HG03521 (cell line): ENCODE measurements at regions not wholly inside any gene's neighbourhood (a gene's known extent, or its start where the extent isn't known, plus 50 kb on each side); places are given as distances from the start of the nearest gene placed in this dataset.
"Not testable (repeated sequence)": the region's sequence is repeated elsewhere in the genome, so short reads cannot be mapped to it uniquely, and the experiment has no call there.

ENCODE experiments used
- ATAC-seq: cut with Tn5 transposase; IDR thresholded peaks from one replicate; pipeline ENCODE4 v1.9.1; 2021; ENCODE audit warnings: mild to moderate bottlenecking, moderate library complexity; ENCODE audit not compliant: unreplicated experiment

GRCh38 chr18:1466035-1466434 is 561.4 kb downstream of the ADCYAP1 start:
- no peak for ATAC-seq

GRCh38 chr18:1467461-1467964 is 562.8 kb downstream of the ADCYAP1 start:
- ATAC-seq: no peak

- no peak for ATAC-seq
These were observed 563.9 kb downstream of the ADCYAP1 start for GRCh38 chr18:1468550-1468949.

- no peak for ATAC-seq
These were observed 571.2 kb downstream of the ADCYAP1 start for GRCh38 chr18:1475867-1476266.

DNA sequence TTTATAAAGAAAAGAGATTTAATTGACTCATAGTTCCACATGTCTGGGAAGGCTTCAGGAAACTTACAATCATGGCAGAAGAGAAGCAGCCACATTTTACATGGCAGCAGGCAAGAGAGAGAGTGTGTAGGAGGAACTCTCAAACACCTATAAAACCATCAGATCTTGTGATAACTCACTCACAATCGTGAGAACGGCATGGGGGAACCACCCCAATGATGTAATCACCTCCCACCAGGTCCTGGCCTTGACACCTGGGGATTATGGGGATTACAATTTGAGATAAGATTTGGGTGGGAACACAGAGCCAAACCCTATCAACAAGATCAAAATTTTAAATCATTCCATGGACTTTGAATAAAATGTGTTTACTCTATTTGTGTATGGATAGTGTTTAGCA is 575.6 kb downstream of the ADCYAP1 start:
- ATAC-seq: no peak

DNA sequence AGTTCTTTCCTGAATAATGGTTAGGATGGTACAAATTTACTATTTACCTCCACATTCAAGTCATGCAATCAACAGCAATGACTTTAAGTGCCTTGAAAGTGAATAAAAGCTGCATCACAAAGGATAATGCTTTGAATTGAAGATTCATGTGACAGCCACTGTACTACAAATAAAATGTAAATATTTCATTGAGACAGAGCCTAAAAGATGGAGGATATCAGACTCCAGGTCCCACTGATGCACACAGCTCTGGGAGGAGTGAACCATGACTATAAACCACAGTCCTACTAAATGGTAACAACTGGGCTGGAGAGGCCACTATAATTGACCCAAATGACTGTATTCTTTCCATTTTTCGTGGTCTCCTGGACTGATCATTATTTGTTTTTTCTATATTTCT is 576.9 kb downstream of the ADCYAP1 start:
- no peak for ATAC-seq

DNA sequence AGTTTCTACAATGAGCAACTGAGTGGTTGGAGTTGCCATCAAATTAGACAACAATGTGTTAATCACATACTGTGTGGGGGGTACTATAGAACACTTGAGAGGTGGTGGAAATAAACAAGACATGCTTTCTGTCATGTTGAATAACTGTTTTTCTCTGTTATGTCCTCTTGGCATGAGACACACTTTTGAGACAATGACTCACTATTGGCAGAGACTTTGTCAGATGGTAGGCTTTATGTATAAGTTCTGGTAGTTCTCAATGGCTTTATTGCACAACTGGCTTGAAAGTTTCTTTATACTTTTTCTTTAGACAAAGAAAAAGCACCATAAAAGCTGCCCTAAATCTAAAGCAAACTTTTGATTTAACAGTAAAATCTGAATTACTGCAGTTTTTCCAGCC is 578.7 kb downstream of the ADCYAP1 start:
- ATAC-seq: no peak

GRCh38 chr18:1487457-1487856 is 582.8 kb downstream of the ADCYAP1 start:
- ATAC-seq: no peak

- no peak for ATAC-seq
These were observed 583.7 kb downstream of the ADCYAP1 start for GRCh38 chr18:1488394-1488793.

DNA sequence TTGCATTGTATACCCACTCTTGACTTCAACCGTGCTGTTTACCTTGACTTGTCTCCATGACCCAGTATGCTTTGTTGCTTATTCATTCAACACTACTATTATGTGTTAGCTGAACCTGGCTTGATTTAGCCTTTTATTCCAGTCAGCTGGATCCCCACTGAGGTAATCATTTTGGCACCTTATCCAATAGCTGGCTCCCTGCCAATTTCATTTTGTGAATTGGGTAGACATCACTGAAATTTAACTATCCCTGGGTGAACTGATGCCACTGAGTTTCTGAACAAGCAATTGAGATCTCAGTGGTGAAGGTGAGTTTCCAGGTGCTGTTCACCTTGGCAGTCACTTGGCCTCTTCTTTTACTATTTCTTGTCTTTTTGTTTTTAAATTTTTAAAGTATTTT is 584.3 kb downstream of the ADCYAP1 start:
- no peak for ATAC-seq

- ATAC-seq: no peak
These were observed 590.7 kb downstream of the ADCYAP1 start for GRCh38 chr18:1495387-1495786.

GRCh38 chr18:1496096-1496495 is 591.4 kb downstream of the ADCYAP1 start:
- ATAC-seq: no peak

GRCh38 chr18:1498216-1498615 is 593.5 kb downstream of the ADCYAP1 start:
- ATAC-seq: no peak

- ATAC-seq: no peak
These were observed 594.6 kb downstream of the ADCYAP1 start for GRCh38 chr18:1499265-1499664.

- no peak for ATAC-seq
These were observed 599.2 kb downstream of the ADCYAP1 start for GRCh38 chr18:1503847-1504246.

- no peak for ATAC-seq
These were observed 601.2 kb downstream of the ADCYAP1 start for GRCh38 chr18:1505856-1506255.

DNA sequence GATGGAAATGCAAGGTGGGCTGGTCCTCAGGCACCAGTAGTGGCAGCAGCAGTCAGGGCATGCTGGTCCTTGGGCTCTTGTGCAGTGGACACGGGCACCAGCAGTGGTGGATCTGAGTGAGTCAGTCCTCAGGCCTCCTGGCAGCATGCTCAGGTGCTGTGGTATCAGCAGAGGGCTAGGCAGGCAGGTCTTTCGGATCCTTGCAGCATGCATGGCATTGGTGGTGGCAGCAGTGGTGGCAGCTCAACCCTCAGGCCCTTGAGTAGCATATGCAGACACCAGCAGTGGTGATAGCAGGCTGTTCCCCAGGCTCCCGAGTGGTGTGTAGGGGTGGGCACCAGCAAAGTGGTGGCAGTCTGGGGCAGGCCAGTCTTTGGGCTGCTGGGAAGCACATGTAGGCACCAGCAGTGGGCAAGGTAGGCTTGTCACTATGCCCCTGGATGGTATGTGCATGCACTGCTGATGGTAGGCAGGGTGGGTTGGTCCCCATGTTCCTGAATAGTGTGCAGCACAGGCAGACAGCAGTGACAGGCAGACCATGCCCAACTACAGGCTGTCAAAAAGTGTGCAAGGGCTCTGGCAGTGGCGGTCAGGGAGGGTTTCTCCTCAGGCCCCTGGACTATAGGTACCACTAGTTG is 606.0 kb downstream of the ADCYAP1 start:
- ATAC-seq: no peak

DNA sequence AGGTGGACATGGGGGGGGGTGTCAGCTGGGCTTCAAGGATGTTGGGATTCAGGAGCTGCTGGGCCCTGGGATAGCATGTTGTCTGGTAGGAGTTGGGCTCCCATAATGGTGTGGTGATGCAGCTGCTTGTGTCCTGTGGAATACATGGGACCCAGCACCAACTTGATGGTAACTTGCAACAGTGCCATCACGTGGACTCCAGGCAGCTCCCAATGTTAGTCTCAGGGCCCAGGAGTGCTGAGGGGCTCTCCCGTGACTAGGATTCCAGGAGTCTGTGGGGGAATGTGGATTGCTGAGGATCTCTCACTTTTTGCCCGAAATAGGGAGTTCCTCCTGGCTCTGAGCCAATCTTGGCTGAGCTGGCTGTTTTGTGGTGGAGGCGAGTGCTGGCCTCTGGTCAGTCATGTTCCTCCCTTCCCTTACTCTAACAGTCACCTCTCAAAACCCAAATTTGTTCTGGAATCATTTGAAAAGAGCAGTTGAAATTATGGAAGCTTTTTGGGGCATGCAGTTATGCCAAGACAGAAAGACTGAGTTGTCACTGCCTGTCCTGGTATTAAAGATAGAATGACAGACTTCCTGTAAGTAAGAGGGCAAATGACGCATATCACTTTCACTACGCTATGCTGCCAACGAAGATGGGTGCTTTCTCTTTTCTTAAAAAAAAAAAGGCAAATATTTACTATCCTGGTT is 607.1 kb downstream of the ADCYAP1 start:
- ATAC-seq: no peak

DNA sequence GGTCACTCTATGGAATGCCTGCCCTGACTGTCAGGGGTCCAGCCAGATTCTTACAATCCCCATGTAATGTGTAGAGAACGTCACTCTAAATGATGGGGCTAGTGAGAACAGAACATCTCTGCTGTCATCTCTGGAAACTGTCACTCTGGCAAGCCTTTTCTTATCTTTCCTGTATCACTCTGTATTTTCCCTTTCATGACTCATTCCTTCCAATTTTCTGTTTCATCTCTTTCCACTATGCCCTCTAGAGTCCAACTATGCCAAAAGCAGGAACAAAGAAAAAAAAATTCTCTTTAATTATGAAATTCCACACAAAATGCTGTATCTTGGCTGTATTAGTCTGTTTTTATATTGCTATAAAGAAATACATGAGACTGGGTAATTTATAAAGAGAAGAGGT is 608.8 kb downstream of the ADCYAP1 start:
- ATAC-seq: no peak

DNA sequence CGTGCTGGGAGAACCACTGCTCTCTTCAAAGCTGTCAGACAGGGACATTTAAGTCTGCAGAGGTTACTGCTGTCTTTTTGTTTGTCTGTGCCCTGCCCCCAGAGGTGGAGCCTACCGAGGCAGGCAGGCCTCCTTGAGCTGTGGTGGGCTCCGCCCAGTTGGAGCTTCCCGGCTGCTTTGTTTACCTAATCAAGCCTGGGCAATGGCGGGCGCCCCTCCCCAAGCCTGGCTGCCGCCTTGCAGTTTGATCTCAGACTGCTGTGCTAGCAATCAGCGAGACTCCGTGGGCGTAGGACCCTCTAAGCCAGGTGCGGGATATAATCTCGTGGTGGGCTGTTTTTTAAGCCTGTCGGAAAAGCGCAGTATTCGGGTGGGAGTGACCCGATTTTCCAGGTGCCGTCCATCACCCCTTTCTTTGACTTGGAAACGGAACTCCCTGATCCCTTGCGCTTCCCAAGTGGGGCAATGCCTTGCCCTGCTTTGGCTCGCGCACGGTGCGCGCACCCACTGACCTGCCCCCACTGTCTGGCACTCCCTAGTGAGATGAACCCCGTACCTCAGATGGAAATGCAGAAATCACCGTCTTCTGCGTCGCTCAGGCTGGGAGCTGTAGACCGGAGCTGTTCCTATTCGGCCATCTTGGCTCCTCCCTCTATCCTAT is 617.0 kb downstream of the ADCYAP1 start:
- ATAC-seq: not testable (repeated sequence)

DNA sequence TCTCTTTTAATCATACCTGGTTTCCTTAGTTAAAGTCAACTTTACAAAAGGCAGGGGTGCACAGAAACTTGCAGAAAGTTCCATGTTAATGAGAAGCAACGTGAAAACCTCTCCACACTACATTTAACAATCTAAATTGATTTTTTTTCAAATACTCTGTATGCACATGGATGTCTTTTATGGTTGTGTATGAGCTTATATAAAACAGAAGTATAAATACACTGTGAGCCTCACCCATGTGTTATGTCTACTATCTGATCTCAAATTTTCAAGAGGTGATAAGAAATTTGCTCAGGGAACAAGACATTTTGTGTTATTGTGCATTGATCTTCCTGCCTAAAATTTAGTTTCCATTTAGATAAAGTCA is 617.6 kb downstream of the ADCYAP1 start:
- ATAC-seq: no peak

DNA sequence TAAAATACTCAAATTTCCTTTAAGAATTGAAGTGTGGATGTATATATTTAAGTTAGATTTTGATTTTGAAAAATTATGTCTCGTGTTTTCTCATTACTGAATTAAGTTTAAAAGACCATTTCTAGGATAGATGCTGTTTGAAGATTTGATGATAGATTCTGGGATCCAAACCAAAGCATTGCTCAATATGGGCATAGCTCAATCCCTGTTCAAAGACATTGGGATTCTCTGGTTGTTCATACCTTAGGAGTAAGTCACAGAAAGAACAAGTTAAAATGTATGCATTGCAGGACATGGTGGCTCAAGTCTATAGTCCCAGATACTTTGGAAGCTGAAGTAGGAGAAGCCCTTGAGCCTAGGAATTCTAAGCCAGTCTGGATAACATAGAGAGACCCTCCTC is 622.3 kb downstream of the ADCYAP1 start:
- no peak for ATAC-seq
